ENCODE measurements at regions not wholly inside any gene's neighbourhood (a gene's known extent, or its start where the extent isn't known, plus 50 kb on each side); places are given as distances from the start of the nearest gene placed in this dataset.

DNA sequence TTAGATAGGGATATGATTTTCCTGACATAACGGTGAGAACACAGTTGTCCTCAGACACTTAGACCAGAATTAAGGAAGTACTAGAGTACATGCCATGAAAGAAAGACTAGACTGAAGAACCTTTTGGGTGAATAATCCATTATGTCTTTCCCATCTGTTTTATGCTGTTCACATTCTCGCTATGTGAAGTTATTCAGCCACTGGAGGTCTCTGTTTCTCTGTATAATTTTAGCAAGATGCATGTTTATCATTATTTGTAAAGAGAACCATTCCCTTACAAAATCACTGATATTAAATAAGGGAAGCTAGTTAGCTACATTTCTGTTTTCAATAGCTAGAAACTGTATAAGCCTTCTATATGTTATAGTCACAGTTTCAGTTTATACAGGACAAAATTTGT, 391.9 kb downstream of the CD109 start:
- intact Hi-C loops (cut with DNase I; ENCODE audit: low total_unique reads) = no loop called here
- H3K4me3 ChIP-seq = no peak overlapping the region
- peaks cover 0 to 12% (median 5%) of the 10 kb centered on the region in 4 donors for H3K4me1 ChIP-seq
- WGBS, 5 donors = 54 to 69% (median 59%) methylated on average over 2 of the region's 2 CpGs
- peak in 1 of 2 donors; percentile 47 for DNase-seq
- no peaks in the 10 kb centered on the region for H3K27me3 ChIP-seq
- TF ChIP-seq, protein P1, sequence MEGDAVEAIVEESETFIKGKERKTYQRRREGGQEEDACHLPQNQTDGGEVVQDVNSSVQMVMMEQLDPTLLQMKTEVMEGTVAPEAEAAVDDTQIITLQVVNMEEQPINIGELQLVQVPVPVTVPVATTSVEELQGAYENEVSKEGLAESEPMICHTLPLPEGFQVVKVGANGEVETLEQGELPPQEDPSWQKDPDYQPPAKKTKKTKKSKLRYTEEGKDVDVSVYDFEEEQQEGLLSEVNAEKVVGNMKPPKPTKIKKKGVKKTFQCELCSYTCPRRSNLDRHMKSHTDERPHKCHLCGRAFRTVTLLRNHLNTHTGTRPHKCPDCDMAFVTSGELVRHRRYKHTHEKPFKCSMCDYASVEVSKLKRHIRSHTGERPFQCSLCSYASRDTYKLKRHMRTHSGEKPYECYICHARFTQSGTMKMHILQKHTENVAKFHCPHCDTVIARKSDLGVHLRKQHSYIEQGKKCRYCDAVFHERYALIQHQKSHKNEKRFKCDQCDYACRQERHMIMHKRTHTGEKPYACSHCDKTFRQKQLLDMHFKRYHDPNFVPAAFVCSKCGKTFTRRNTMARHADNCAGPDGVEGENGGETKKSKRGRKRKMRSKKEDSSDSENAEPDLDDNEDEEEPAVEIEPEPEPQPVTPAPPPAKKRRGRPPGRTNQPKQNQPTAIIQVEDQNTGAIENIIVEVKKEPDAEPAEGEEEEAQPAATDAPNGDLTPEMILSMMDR (IDR thresholded peaks at IDR 0.05) = no peak
- TF ChIP-seq POLR2A (IDR thresholded peaks at IDR 0.05) = no peak
- TF ChIP-seq EP300 (IDR thresholded peaks at IDR 0.05) = no peak
- TF ChIP-seq POLR2AphosphoS5 (IDR thresholded peaks at IDR 0.05) = no peak
- H3K9me3 ChIP-seq = no peaks in the 10 kb centered on the region
- H3K36me3 ChIP-seq = no peaks in the 10 kb centered on the region
- no peak overlapping the region for H3K27ac ChIP-seq

DNA sequence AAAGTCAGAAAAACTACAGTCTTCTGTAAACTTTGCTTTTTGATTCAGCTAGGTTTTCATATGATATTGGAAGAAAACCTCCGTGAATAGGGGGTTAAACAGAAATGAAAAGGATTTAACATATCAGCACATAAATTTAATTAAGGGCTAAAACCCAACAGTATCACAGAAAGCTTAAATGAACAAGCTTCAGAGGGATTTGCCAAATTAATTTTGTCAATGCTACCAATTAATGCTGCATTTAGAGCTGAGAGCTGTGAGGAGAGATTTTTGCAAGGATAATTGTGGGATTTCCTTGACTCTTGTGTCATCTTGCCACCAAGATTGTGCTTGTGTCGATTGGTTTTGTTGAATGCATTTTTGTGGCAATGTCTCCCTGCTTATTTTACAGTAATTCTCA, 379.9 kb downstream of the CD109 start:
- no peaks in the 10 kb centered on the region for H3K27me3 ChIP-seq
- TF ChIP-seq POLR2A (IDR thresholded peaks at IDR 0.05) (no peak), POLR2AphosphoS5 (IDR thresholded peaks at IDR 0.05) (no peak), EP300 (IDR thresholded peaks at IDR 0.05) (no peak)
- TF ChIP-seq, protein P1 (IDR thresholded peaks at IDR 0.05) = no peak
- no peaks in the 10 kb centered on the region for H3K9me3 ChIP-seq
- H3K4me1 ChIP-seq = no peaks in the 10 kb centered on the region
- H3K4me3 ChIP-seq = no peak overlapping the region
- DNase-seq = no peak
- no peaks in the 10 kb centered on the region for H3K36me3 ChIP-seq
- WGBS, 5 donors = 66 to 84% (median 73%) methylated on average over 2 of the region's 2 CpGs
- intact Hi-C loops (cut with DNase I; ENCODE audit: low total_unique reads) = no loop called here
- H3K27ac ChIP-seq = no peak overlapping the region

DNA sequence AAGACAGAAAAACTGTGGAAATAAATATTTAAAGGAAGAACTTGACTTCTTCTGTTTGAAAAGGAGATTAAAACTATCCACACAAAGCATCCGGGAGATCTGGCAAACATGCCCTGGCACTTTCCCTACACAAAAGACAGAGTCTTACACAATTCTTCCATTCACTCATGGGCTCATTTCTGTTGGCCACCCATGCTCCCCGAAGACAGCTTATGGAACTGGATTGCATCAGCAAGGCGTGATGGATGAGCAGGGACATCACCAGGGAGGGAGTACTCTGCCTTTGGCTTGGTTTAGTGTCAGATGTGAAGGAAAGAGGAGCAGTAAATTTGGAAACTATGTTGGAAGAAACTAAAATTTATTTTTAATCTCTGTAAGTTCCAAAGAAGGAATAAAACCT, 379.3 kb downstream of the CD109 start:
- Histone ChIP-seq H3K27me3 (no peaks in the 10 kb centered on the region), H3K36me3 (no peaks in the 10 kb centered on the region), H3K9me3 (no peaks in the 10 kb centered on the region), H3K27ac (no peak overlapping the region), H3K4me3 (no peak overlapping the region), H3K4me1 (no peaks in the 10 kb centered on the region)
- intact Hi-C loops (cut with DNase I; ENCODE audit: low total_unique reads) = no loop called here
- peak in 1 of 2 donors; percentile 80 for DNase-seq
- WGBS, 5 donors = 34 to 42% (median 36%) methylated on average over 3 of the region's 3 CpGs
- TF ChIP-seq POLR2AphosphoS5 (IDR thresholded peaks at IDR 0.05) (peak in 1 of 3 donors; percentile 26), POLR2A (IDR thresholded peaks at IDR 0.05) (no peak)

DNA sequence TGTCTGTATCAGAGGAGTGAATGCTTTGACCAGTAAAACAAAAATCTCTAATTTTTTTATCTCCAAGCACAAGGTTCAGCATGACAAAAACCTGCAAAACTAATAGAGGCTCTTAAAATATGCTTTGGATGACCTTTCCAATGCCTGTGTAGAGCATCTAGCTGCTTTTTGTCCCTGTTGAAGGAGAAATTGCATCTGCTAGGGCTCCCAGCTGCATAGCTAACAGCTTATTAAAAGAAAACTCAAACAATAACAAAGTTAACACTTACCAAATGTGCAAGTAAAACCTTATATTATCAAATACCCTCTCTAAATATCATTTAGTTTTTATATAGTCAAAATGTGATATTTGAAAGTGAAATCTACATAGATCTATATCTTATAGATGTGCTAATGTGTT, 378.6 kb downstream of the CD109 start:
- Histone ChIP-seq H3K36me3 (no peaks in the 10 kb centered on the region), H3K27me3 (no peaks in the 10 kb centered on the region), H3K27ac (no peak overlapping the region), H3K9me3 (no peaks in the 10 kb centered on the region), H3K4me3 (no peak overlapping the region), H3K4me1 (no peaks in the 10 kb centered on the region)
- no peak for TF ChIP-seq POLR2A (IDR thresholded peaks at IDR 0.05)
- no peak for TF ChIP-seq EP300 (IDR thresholded peaks at IDR 0.05)
- no peak for TF ChIP-seq POLR2AphosphoS5 (IDR thresholded peaks at IDR 0.05)
- TF ChIP-seq, protein P1 (IDR thresholded peaks at IDR 0.05) = no peak
- DNase-seq = no peak
- intact Hi-C loops (cut with DNase I; ENCODE audit: low total_unique reads) = no loop called here

DNA sequence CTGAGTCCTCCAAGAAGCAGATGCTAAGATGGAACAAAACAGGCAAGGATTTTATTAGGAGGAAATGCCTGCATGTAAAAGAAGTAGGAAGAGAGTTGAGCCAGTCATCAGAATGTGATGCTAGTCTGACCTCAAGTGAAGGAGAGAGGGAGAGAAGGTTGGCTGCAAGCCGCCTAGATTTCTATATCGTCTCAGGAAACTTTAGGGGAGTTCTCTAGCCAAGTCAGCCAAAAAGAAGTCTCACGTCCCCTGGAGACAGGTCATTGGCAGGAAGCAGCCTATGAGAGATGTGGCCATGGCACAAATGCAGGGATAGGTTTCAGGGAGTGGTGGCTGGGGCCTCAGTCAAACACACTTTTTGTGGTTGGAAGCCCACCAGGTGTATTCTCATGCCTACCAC, 378.0 kb downstream of the CD109 start:
- H3K36me3 ChIP-seq = no peaks in the 10 kb centered on the region
- peak in 1 of 2 donors; percentile 13 for DNase-seq
- WGBS, 5 donors = 68 to 85% (median 76%) methylated on average over 3 of the region's 3 CpGs
- TF ChIP-seq POLR2A (IDR thresholded peaks at IDR 0.05) = no peak
- no peak for TF ChIP-seq POLR2AphosphoS5 (IDR thresholded peaks at IDR 0.05)
- no peak for TF ChIP-seq EP300 (IDR thresholded peaks at IDR 0.05)
- TF ChIP-seq, protein P1 (IDR thresholded peaks at IDR 0.05) = no peak
- no peaks in the 10 kb centered on the region for H3K9me3 ChIP-seq
- H3K4me3 ChIP-seq = no peak overlapping the region
- no peak overlapping the region for H3K27ac ChIP-seq
- H3K4me1 ChIP-seq = no peaks in the 10 kb centered on the region
- no peaks in the 10 kb centered on the region for H3K27me3 ChIP-seq
- intact Hi-C loops (cut with DNase I; ENCODE audit: low total_unique reads) = no loop called here

All from stomach (tissue), 8 donors.